ELR (cell line): ENCODE measurements at regions not wholly inside any gene's neighbourhood (a gene's known extent, or its start where the extent isn't known, plus 50 kb on each side); places are given as distances from the start of the nearest gene placed in this dataset.
"Not testable (repeated sequence)": the region's sequence is repeated elsewhere in the genome, so short reads cannot be mapped to it uniquely, and the experiment has no call there.

Source experiments
- DNase-seq: peaks from one replicate; pipeline ENCODE4 v3.0.0-alpha.2; 2015; ENCODE audit warnings: low read depth

DNA sequence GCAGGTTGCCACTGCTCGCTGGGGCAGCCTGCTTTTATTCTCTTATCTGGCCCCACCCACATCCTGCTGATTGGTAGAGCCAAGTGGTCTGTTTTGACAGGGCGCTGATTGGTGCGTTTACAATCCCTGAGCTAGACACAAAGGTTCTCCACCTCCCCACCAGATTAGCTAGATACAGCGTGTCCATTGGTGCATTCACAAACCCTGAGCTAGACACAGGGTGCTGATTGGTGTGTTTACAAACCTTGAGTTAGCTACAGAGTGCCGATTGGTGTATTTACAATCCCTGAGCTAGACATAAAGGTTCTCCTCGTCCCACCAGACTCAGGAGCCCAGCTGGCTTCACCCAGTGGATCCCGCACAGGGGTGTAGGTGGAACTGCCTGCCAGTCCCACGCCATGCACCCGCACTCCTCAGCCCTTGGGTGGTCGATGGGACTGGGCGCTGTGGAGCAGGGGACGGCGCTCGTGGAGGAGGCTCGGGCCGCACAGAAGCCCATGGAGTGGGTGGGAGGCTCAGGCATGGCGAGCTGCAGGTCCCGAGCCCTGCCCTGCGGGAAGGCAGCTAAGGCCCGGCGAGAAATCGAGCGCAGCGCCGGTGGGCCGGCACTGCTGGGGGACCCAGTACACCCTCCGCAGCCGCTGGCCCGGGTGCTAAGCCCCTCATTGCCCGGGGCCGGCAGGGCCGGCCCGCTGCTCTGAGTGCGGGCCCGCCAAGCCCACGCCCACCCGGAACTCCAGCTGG, 1526.2 kb downstream of the SI start:
- not testable (repeated sequence) for DNase-seq

- DNase-seq = no peak
These were observed 1530.3 kb downstream of the SI start for GRCh38 chr3:163548015-163548414.

- peak; percentile 30 for DNase-seq
These were observed 1531.1 kb downstream of the SI start for GRCh38 chr3:163547014-163547685.

- peak; percentile 21 for DNase-seq
These were observed 1534.6 kb downstream of the SI start for GRCh38 chr3:163543662-163544061.

GRCh38 chr3:163541629-163542028, 1536.7 kb downstream of the SI start:
- no peak for DNase-seq

- DNase-seq = no peak
These were observed 1539.9 kb downstream of the SI start for GRCh38 chr3:163538387-163538786.

GRCh38 chr3:163533381-163533780, 1544.9 kb downstream of the SI start:
- no peak for DNase-seq

DNA sequence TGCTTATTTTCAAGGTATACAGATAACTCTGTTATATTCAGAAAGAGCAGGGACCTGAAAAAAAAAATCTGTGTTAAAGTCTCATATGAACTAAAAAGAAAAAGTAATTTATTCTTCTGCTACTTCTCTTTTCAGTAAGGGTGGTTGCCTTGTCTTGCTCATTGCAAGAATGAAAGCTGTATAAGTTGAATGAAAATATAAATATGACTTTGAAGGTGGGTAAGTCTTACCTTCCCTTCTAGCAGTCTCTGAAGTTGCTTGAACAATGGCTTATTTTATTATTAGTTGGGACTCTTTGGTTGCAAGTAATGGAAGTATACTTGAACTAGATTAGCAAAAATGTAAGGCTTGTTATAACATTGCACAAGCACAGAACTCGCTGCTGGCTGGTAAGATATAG, 1554.9 kb downstream of the SI start:
- no peak for DNase-seq

- no peak for DNase-seq
These were observed 1557.0 kb downstream of the SI start for GRCh38 chr3:163521261-163521660.

GRCh38 chr3:163518065-163518464, 1560.2 kb downstream of the SI start:
- DNase-seq = no peak

- DNase-seq = no peak
These were observed 1565.1 kb downstream of the SI start for GRCh38 chr3:163513149-163513657.

DNA sequence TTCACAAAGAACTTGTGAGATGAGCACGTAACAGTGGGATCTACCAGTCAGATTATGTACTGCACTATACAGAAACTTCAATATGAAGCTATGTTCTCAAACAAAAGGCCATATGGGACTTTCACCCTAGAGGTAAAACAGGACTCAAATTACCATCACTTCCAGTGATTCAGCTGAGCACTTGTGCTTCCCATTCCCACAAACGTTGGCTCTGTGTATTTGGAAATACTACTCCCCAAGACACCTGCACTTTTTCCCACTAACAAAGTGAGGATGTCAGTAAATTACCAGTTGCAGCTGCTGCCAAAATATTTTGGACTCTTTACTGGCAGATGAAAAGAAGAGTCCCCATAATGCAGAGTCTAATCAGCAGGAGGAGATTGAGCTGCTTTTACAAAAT, 1570.1 kb downstream of the SI start:
- no peak for DNase-seq

DNA sequence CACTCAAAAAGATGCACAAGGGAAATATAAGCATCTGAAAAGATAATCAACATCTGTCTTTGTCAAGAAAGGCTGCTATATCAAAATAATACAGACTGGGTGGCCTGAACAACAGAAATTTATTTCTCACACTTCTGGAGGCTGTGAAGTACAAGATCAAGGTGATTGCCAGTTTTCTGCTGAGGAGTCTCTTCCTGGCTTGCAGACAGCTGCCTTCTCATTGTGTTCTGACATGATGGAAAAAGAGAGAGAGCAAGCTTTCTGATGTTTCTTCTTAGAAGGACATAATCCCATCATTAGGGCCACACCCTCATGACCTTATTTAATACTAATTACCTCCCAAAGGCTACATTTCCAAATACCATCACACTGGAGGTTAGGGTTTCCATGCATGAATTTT, 1573.3 kb downstream of the SI start:
- no peak for DNase-seq

DNA sequence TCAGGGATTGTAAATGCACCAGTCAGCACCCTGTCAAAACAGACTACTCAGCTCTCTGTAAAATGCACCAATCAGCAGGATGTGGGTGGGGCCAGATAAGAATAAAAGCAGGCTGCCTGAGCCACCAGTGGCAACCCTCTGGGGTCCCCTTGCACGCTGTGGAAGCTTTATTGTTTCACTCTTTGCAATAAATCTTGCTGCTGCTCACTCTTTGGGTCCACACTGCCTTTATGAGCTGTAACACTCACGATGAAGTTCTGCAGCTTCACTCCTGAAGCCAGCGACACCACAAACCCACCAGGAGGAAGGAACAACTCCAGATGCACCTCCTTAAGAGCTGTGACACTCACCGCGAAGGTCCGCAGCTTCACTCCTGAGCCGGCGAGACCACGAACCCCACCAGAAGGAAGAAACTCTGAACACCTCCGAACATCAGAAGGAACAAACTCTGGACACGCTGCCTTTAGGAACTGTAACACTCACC, 1578.5 kb downstream of the SI start:
- DNase-seq = not testable (repeated sequence)

DNA sequence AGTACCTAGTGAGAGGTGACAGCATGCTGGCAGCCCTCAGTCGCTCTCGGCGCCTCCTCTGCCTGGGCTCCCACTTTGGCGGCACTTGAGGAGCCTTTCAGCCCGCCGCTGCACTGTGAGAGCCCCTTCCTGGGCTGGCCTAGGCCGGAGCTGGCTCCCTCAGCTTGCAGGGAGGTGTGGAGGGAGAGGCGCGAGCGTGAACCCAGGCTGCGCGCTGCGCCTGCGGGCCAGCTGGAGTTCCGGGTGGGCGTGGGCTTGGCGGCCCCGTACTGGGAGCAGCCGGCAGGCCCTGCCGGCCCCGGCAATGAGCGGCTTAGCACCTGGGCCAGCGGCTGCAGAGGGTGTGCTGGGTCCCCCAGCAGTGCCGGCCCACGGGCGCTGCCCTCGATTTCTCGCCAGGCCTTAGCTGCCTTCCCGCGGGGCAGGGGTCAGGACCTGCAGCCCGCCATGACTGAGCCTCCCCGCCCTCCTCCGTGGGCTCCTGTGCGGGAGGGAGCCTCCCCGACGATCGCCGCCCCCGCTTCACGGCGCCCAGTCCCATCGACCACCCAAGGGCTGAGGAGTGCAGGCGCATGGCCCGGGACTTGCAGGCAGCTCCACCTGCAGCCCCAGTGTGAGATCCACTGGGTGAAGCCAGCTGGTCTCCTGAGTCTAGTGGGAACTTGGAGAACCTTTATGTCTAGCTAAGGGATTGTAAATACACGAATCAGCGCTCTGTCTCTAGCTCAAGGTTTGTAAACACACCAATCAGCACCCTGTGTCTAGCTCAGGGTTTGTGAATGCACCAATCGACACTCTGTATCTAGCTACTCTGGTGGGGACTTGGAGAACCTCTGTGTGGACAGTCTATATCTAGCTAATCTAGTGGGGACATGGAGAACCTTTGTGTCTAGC, 1579.2 kb downstream of the SI start:
- not testable (repeated sequence) for DNase-seq

DNA sequence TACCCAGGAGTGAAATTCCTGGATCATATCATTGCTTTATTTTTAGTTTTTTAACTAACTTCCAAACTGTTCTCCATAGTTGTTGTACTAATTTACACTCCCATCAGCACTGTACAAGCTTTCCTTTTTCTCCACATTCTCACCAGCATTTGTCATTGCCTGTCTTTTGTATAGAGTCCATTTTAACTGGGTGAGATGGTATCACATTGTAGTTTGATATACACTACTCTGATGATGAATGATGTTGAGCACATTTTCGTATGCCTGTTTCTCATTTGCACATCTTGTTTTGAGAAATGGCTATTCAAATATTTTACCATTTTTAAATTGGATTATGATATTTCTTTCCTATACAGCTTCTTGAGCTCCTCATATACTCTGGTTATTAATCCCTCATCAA, 1586.6 kb downstream of the SI start:
- DNase-seq = no peak

DNA sequence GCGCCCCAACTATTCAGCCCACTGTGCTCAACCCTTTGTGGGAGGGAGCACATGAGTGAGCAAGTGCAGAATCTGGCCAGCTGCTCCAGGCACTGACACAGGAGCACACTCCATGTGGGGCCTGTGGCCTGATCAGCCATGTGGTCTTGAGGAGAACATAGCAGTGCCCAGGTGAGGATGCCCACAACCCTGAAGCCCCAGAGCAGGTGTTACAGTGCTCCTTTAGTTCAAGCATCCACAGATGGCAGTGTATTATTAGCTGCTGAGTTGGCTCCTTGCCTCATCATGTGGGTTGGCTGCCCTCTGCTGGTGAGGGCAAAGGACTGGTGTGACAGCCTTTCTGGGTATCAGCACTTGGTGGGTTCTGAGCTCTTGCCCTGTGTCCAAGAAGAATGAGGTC, 1588.2 kb downstream of the SI start:
- peak; percentile 59 for DNase-seq

- no peak for DNase-seq
These were observed 1595.6 kb downstream of the SI start for GRCh38 chr3:163482695-163483094.

DNA sequence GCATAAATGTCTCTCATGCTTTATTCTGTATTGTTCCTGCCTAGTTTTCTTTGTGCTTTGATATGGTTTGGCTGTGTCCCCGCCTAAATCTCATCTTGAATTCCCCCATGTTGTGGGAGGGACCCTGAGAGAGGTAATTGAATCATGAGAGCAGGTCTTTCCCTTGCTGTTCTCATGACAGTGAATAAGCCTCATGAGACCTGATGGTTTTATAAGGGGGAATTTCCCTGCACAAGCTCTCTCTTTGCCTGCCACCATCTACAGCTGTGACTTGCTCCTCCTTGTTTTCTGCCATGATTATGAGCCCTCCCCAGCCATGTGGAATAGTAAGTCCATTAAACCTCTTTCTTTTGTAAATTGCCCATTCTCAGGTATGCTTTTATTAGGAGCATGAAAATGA, 1596.6 kb downstream of the SI start:
- no peak for DNase-seq

DNA sequence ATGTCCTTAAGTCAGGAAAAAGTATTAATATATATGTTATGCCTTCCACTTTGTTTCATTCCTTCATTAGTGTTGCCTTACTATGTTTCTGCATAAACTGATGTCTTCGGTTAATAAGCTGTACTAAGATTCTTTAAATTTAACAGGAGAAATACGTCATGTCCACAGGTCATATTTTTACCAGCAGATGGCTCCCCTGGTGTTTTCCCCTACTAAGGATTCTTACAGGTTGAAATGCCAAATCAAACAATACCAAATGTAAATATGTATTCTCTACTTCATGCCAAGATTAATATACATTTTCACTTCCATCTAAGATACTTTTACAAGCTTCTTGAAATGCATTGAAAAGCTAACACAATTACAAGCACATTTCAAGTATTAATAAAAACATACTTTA, 1602.1 kb downstream of the SI start:
- peak; percentile 53 for DNase-seq

- DNase-seq = no peak
These were observed 1603.5 kb downstream of the SI start for GRCh38 chr3:163474766-163475165.
